ENCODE measurements at regions not wholly inside any gene's neighbourhood (a gene's known extent, or its start where the extent isn't known, plus 50 kb on each side); places are given as distances from the start of the nearest gene placed in this dataset.
"Not testable (repeated sequence)": the region's sequence is repeated elsewhere in the genome, so short reads cannot be mapped to it uniquely, and the experiment has no call there.

- DNase-seq: no peak
Observed at GRCh38 chr16:17780181-17780580, 309.4 kb upstream of the XYLT1 start.

- no peak for DNase-seq
Observed at GRCh38 chr16:17777408-17777863, 306.7 kb upstream of the XYLT1 start.

- DNase-seq: no peak
Observed at GRCh38 chr16:17776888-17777287, 306.1 kb upstream of the XYLT1 start.

GRCh38 chr16:17776465-17776864, 305.7 kb upstream of the XYLT1 start:
- DNase-seq: no peak

- no peak for DNase-seq
Observed at GRCh38 chr16:17775061-17775460, 304.3 kb upstream of the XYLT1 start.

- no peak for DNase-seq
Observed at GRCh38 chr16:17773698-17774101, 302.9 kb upstream of the XYLT1 start.

- DNase-seq: no peak
Observed at GRCh38 chr16:17770104-17770503, 299.3 kb upstream of the XYLT1 start.

GRCh38 chr16:17769065-17769464, 298.3 kb upstream of the XYLT1 start:
- DNase-seq: no peak

GRCh38 chr16:17768257-17768656, 297.5 kb upstream of the XYLT1 start:
- no peak for DNase-seq

GRCh38 chr16:17766012-17766411, 295.3 kb upstream of the XYLT1 start:
- no peak for DNase-seq

GRCh38 chr16:17759451-17760390, 289.0 kb upstream of the XYLT1 start:
- DNase-seq: no peak

- DNase-seq: no peak
Observed at GRCh38 chr16:17757808-17758207, 287.0 kb upstream of the XYLT1 start.

GRCh38 chr16:17755158-17755557, 284.4 kb upstream of the XYLT1 start:
- no peak for DNase-seq

GRCh38 chr16:17753434-17753833, 282.7 kb upstream of the XYLT1 start:
- DNase-seq: no peak

- no peak for DNase-seq
Observed at GRCh38 chr16:17749706-17750105, 278.9 kb upstream of the XYLT1 start.

- no peak for DNase-seq
Observed at GRCh38 chr16:17748044-17748719, 277.4 kb upstream of the XYLT1 start.

GRCh38 chr16:17747081-17747756, 276.5 kb upstream of the XYLT1 start:
- DNase-seq: no peak

GRCh38 chr16:17744921-17745572, 274.3 kb upstream of the XYLT1 start:
- no peak for DNase-seq

- no peak for DNase-seq
Observed at GRCh38 chr16:17743578-17743977, 272.8 kb upstream of the XYLT1 start.

- DNase-seq: no peak
Observed at GRCh38 chr16:17743158-17743557, 272.4 kb upstream of the XYLT1 start.

- not testable (repeated sequence) for DNase-seq
Observed at GRCh38 chr16:17735099-17735498, 264.3 kb upstream of the XYLT1 start.

GRCh38 chr16:17729820-17730219, 259.1 kb upstream of the XYLT1 start:
- no peak for DNase-seq

GRCh38 chr16:17728196-17728595, 257.4 kb upstream of the XYLT1 start:
- no peak for DNase-seq

Data from activated naive CD4-positive, alpha-beta T cell (primary cell).